PC-9 (cell line): ENCODE measurements at regions not wholly inside any gene's neighbourhood (a gene's known extent, or its start where the extent isn't known, plus 50 kb on each side); places are given as distances from the start of the nearest gene placed in this dataset.

Experiments used
- BruUV-seq: library from RNA; stranded (reverse); fragments of 400-500 nt; replicated peaks from 2 replicates; lab custom pipeline; 2021; lab: Mats Ljungman, UMichigan
- CTCF ChIA-PET: fragments of 300-600 bp; sonication (Branson Sonifier 250); formaldehyde crosslinking; loops from one replicate; lab custom pipeline; 2022; ENCODE audit warnings: antibody characterized with exemption; lab: Charles Lee
- POLR2A ChIA-PET: fragments of 300-600 bp; sonication (Branson Sonifier 250); formaldehyde crosslinking; loops from one replicate; lab custom pipeline; 2022; ENCODE audit warnings: antibody characterized with exemption; ENCODE audit not compliant: unreplicated experiment; lab: Charles Lee
- DNase-seq, 2 experiments: peaks; one replicate each; pipeline versions ENCODE4 v3.0.0 to v3.0.0-alpha.2; 2015 to 2022; ENCODE audit warnings: mixed read lengths in 1 of 2
- H2AFZ ChIP-seq: fragments of 200-600 bp; sonication (generic); 2 replicates; pipeline ENCODE4 v1.8.1; 2017; ENCODE audit warnings: antibody characterized with exemption
- H3F3A ChIP-seq: fragments of 200-600 bp; sonication (generic); 2 replicates; pipeline ENCODE4 v1.8.1; 2017; ENCODE audit warnings: antibody characterized with exemption, mild to moderate bottlenecking, low read depth; ENCODE audit not compliant: insufficient read depth
- H3K27ac ChIP-seq: fragments of 200-600 bp; sonication (generic); 2 replicates; pipeline ENCODE4 v1.6.1; 2016; ENCODE audit warnings: mixed run types
- H3K27me3 ChIP-seq: fragments of 200-600 bp; sonication (generic); 2 replicates; pipeline ENCODE4 v1.6.1; 2016; ENCODE audit warnings: low read depth, mixed run types; ENCODE audit not compliant: insufficient read depth
- H3K36me3 ChIP-seq: fragments of 200-600 bp; sonication (generic); 2 replicates; pipeline ENCODE4 v1.6.1; 2016; ENCODE audit warnings: low read depth, mixed run types
- H3K4me1 ChIP-seq: fragments of 200-600 bp; sonication (generic); replicated peaks from 2 replicates; pipeline ENCODE4 v1.6.1; 2016; ENCODE audit warnings: mixed run types; ENCODE audit not compliant: insufficient read depth
- H3K4me2 ChIP-seq: fragments of 200-600 bp; sonication (generic); 2 replicates; pipeline ENCODE4 v1.6.1; 2017; ENCODE audit warnings: mixed run types
- H3K4me3 ChIP-seq: fragments of 200-600 bp; sonication (generic); 2 replicates; pipeline ENCODE4 v1.6.1; 2016; ENCODE audit warnings: mixed run types
- H3K79me2 ChIP-seq: fragments of 200-600 bp; sonication (generic); 2 replicates; pipeline ENCODE4 v1.6.1; 2017; ENCODE audit warnings: low read depth, mixed run types
- H3K9me2 ChIP-seq: fragments of 200-600 bp; sonication (generic); 2 replicates; pipeline ENCODE4 v1.8.1; 2017; ENCODE audit warnings: mild to moderate bottlenecking; ENCODE audit not compliant: insufficient read depth
- H3K9me3 ChIP-seq: fragments of 200-600 bp; sonication (generic); 2 replicates; pipeline ENCODE4 v1.8.1; 2016; ENCODE audit warnings: low read depth; ENCODE audit not compliant: insufficient read depth
- H4K20me1 ChIP-seq: fragments of 200-600 bp; sonication (generic); 2 replicates; pipeline ENCODE4 v1.8.1; 2017; ENCODE audit not compliant: insufficient read depth
- EZH2 ChIP-seq: fragments of 200-600 bp; sonication (generic); IDR thresholded peaks from 2 replicates; pipeline ENCODE4 v1.8.0; 2017; ENCODE audit warnings: antibody characterized with exemption, low read depth
- intact Hi-C: fragments of 100-400 bp; cut with micrococcal nuclease; formaldehyde crosslinking; loops from one replicate; pipeline ENCODE4 v1.10.0; 2022; ENCODE audit not compliant: unreplicated experiment
- TF ChIP-seq, protein P1 (sequence below): fragments of 200-600 bp; sonication (generic); conservative IDR thresholded peaks from 2 replicates; pipeline ENCODE4 v1.6.1; 2017; ENCODE audit warnings: mixed run types, antibody characterized with exemption, mild to moderate bottlenecking, moderate library complexity

DNA sequence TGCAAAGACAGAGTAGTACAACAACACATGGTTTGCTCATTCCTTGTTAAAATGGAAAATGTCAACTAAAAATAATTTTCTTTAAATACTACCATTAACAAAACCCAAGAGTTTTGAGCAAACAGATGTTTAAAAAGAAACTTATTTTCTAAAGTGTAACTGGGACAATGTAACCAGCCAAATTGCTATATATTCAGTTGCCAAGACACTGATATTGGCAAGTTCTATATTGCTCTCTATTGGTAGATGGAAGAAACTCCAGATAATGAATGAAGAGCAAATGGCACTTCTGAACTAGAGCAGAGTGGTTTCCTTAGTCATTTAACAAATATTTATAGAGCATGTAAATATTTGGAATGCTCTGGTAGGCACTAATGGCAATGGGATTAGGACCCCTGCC is 966.2 kb downstream of the RPA4 start:
- Histone ChIP-seq H3K9me2 (no peaks in the 10 kb centered on the region), H3K27ac (no peak overlapping the region), H3K79me2 (no peaks in the 10 kb centered on the region), H3K36me3 (no peaks in the 10 kb centered on the region), H3K4me2 (no peak overlapping the region), H3K9me3 (no peaks in the 10 kb centered on the region), H3K27me3 (no peaks in the 10 kb centered on the region), H4K20me1 (no peaks in the 10 kb centered on the region), H3K4me3 (no peak overlapping the region), H2AFZ (no peak overlapping the region), H3K4me1 (no peaks in the 10 kb centered on the region), H3F3A (no peaks in the 10 kb centered on the region)
- ChIA-PET POLR2A (no interaction called here), CTCF (no interaction called here)
- intact Hi-C loops = no loop called here
- no peak for TF ChIP-seq EZH2
- TF ChIP-seq, protein P1, sequence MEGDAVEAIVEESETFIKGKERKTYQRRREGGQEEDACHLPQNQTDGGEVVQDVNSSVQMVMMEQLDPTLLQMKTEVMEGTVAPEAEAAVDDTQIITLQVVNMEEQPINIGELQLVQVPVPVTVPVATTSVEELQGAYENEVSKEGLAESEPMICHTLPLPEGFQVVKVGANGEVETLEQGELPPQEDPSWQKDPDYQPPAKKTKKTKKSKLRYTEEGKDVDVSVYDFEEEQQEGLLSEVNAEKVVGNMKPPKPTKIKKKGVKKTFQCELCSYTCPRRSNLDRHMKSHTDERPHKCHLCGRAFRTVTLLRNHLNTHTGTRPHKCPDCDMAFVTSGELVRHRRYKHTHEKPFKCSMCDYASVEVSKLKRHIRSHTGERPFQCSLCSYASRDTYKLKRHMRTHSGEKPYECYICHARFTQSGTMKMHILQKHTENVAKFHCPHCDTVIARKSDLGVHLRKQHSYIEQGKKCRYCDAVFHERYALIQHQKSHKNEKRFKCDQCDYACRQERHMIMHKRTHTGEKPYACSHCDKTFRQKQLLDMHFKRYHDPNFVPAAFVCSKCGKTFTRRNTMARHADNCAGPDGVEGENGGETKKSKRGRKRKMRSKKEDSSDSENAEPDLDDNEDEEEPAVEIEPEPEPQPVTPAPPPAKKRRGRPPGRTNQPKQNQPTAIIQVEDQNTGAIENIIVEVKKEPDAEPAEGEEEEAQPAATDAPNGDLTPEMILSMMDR = no peak
- BruUV-seq = no TSS peak
- DNase-seq = no peak

DNA sequence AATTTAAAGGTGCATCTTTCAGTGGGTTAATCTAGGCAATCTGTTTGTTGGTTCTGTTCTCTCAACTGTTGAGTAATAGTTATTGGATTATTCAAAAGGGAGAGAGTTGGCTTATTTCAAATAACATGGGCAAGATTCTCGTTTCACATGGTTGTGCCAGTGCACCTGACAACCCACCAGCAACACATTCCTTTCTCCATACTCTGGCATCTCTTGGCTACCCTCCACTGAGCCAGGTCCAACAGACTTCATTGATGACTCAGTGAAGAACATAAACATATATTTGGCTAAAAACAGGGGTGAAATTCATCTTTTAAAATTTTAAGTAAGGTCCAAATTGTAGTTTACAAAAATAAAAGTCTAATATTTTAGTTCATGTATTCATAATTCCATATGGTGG is 967.2 kb downstream of the RPA4 start:
- no peaks in the 10 kb centered on the region for H3F3A ChIP-seq
- H3K27ac ChIP-seq = no peak overlapping the region
- H3K27me3 ChIP-seq = no peaks in the 10 kb centered on the region
- no peak overlapping the region for H3K4me3 ChIP-seq
- H4K20me1 ChIP-seq = no peaks in the 10 kb centered on the region
- CTCF ChIA-PET = interaction anchor here (0.6 kb wide), 1 partner anchor 829 kb away, joined by 3 read pairs; no protein-coding TSS in a partner anchor
- H3K9me2 ChIP-seq = no peaks in the 10 kb centered on the region
- no peaks in the 10 kb centered on the region for H3K79me2 ChIP-seq
- H3K9me3 ChIP-seq = no peaks in the 10 kb centered on the region
- no TSS peak for BruUV-seq
- H3K4me1 ChIP-seq = no peaks in the 10 kb centered on the region
- H3K36me3 ChIP-seq = no peaks in the 10 kb centered on the region
- POLR2A ChIA-PET = no interaction called here
- intact Hi-C loops = no loop called here
- TF ChIP-seq, protein P1 = no peak
- TF ChIP-seq EZH2 = no peak
- no peak overlapping the region for H2AFZ ChIP-seq
- no peak for DNase-seq
- no peak overlapping the region for H3K4me2 ChIP-seq

DNA sequence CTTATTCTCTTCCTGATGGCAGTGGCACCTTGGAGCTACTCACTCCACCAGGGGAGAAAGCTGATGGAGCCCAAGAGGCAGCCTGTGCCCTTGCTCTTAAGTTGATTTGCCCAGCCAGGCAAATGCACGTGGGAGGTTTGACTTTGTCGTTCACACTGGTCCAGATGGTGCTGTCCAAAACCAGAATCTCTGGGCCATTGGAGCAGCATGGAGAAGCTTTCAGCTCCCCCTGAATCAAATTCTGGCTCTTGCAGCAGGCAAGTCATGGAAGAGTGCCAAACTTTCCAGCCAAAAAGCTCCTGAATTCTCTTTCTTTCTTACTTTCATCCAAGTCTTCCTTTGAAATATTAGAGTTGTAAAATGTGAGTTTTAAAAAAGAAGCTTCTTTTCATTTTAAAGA is 970.4 kb downstream of the RPA4 start:
- Histone ChIP-seq H3K79me2 (no peaks in the 10 kb centered on the region), H2AFZ (no peak overlapping the region), H3K36me3 (no peaks in the 10 kb centered on the region), H3K9me2 (no peaks in the 10 kb centered on the region), H3K4me1 (no peaks in the 10 kb centered on the region), H3K27me3 (no peaks in the 10 kb centered on the region), H3F3A (no peaks in the 10 kb centered on the region), H3K27ac (no peak overlapping the region), H3K4me2 (no peak overlapping the region), H3K9me3 (no peaks in the 10 kb centered on the region), H4K20me1 (no peaks in the 10 kb centered on the region), H3K4me3 (no peak overlapping the region)
- TF ChIP-seq, protein P1 = no peak
- TF ChIP-seq EZH2 = no peak
- BruUV-seq = no TSS peak
- ChIA-PET POLR2A (no interaction called here), CTCF (no interaction called here)
- intact Hi-C loops = no loop called here
- no peak for DNase-seq
